ENCODE measurements at regions not wholly inside any gene's neighbourhood (a gene's known extent, or its start where the extent isn't known, plus 50 kb on each side); places are given as distances from the start of the nearest gene placed in this dataset.

DNA sequence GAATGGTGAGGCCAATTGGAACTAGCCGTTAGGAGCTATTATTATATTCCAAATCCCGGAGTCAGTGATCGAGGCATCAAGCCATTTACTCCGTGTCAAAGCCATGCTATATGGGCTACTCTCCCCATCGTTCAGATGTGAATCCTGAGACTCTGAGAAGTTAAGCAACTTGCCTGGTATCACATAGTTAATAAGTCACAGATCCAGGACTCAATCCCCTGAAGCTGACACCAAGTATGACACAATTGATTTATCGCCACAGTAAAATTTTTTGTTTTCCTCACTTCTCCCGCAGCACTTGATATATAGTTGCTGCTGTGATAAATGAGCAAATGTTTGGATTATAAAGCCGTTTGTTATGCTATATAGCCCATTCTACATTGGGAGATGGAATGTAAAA is 50.8 kb upstream of the TSHZ2 start:
- no peak for DNase-seq
- Histone ChIP-seq H3K36me3 (no peaks in the 10 kb centered on the region), H3K4me1 (no peaks in the 10 kb centered on the region), H3K4me3 (no peak overlapping the region), H3K9me3 (no peaks in the 10 kb centered on the region), H3K27ac (no peak overlapping the region), H3K27me3 (no peaks in the 10 kb centered on the region)
- TF ChIP-seq, protein P1, sequence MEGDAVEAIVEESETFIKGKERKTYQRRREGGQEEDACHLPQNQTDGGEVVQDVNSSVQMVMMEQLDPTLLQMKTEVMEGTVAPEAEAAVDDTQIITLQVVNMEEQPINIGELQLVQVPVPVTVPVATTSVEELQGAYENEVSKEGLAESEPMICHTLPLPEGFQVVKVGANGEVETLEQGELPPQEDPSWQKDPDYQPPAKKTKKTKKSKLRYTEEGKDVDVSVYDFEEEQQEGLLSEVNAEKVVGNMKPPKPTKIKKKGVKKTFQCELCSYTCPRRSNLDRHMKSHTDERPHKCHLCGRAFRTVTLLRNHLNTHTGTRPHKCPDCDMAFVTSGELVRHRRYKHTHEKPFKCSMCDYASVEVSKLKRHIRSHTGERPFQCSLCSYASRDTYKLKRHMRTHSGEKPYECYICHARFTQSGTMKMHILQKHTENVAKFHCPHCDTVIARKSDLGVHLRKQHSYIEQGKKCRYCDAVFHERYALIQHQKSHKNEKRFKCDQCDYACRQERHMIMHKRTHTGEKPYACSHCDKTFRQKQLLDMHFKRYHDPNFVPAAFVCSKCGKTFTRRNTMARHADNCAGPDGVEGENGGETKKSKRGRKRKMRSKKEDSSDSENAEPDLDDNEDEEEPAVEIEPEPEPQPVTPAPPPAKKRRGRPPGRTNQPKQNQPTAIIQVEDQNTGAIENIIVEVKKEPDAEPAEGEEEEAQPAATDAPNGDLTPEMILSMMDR (IDR thresholded peaks at IDR 0.05) = no peak
- TF ChIP-seq POLR2A (IDR thresholded peaks at IDR 0.05) = no peak

DNA sequence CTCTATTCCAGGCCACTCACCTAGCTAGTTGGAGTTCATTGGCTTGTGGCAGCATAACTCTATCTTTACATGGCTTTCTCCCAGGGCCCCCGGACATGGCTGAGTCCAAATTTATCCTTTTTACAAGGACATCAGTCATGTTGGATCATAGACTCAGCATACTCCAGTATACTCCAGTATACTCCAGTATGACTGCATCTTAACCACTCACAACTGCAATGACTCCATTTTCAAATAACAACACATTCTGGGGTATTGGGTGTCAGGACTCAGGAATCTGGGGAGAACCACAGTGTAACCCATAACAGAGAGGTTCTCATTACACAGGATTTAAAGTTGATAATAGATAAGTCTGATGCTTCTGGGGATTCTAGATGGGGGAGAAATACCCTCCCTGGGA is 53.8 kb upstream of the TSHZ2 start:
- DNase-seq = no peak
- TF ChIP-seq, protein P1 (IDR thresholded peaks at IDR 0.05) = no peak
- no peak for TF ChIP-seq POLR2A (IDR thresholded peaks at IDR 0.05)
- Histone ChIP-seq H3K9me3 (no peaks in the 10 kb centered on the region), H3K27ac (no peak overlapping the region), H3K36me3 (no peaks in the 10 kb centered on the region), H3K4me1 (no peaks in the 10 kb centered on the region), H3K27me3 (no peaks in the 10 kb centered on the region), H3K4me3 (no peak overlapping the region)

DNA sequence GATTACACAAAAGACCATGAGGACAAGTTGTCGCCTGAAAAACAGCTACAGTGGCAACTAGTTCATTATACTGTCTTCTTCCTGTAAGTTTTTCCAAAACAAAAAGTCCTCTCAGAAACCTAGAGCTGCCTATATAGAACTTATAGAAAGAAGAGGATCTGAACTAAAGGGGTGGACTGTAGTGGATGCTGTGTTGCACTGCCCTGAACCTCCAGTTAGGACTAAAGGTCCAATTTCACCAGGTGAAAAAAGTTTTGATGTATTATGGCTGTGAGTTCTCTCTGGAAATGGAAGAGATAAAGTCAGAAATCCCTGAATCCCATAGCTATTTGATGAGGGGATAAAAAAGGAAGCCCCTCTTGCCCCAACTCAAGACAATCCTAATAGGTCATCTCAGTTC is 56.6 kb upstream of the TSHZ2 start:
- TF ChIP-seq, protein P1 (IDR thresholded peaks at IDR 0.05) = no peak
- no peak for TF ChIP-seq POLR2A (IDR thresholded peaks at IDR 0.05)
- Histone ChIP-seq H3K27me3 (no peaks in the 10 kb centered on the region), H3K27ac (no peak overlapping the region), H3K4me1 (no peaks in the 10 kb centered on the region), H3K36me3 (no peaks in the 10 kb centered on the region), H3K9me3 (no peaks in the 10 kb centered on the region), H3K4me3 (no peak overlapping the region)
- no peak for DNase-seq

DNA sequence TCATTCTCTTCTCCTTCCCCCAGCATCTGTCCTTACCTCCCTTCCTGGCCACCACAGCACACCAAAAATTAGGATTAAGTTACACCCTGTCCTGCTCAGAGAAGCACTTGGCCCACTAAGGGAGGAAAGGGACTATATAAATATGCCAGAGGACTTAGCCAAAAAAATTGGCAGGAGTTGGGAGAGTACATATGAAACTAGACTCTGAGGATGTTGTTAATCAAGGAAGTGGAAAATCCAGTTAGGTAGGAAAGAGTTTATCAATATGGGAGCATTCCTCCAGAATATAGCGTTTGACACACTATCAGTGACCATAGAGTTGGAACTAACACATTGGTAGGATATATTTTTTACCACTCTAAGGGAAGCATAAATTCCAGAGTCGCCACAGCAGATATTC is 57.3 kb upstream of the TSHZ2 start:
- H3K4me1 ChIP-seq = no peaks in the 10 kb centered on the region
- DNase-seq = no peak
- no peaks in the 10 kb centered on the region for H3K9me3 ChIP-seq
- H3K27ac ChIP-seq = no peak overlapping the region
- H3K27me3 ChIP-seq = no peaks in the 10 kb centered on the region
- H3K36me3 ChIP-seq = no peaks in the 10 kb centered on the region
- no peak for TF ChIP-seq POLR2A (IDR thresholded peaks at IDR 0.05)
- TF ChIP-seq, protein P1 (IDR thresholded peaks at IDR 0.05) = no peak
- no peak overlapping the region for H3K4me3 ChIP-seq

DNA sequence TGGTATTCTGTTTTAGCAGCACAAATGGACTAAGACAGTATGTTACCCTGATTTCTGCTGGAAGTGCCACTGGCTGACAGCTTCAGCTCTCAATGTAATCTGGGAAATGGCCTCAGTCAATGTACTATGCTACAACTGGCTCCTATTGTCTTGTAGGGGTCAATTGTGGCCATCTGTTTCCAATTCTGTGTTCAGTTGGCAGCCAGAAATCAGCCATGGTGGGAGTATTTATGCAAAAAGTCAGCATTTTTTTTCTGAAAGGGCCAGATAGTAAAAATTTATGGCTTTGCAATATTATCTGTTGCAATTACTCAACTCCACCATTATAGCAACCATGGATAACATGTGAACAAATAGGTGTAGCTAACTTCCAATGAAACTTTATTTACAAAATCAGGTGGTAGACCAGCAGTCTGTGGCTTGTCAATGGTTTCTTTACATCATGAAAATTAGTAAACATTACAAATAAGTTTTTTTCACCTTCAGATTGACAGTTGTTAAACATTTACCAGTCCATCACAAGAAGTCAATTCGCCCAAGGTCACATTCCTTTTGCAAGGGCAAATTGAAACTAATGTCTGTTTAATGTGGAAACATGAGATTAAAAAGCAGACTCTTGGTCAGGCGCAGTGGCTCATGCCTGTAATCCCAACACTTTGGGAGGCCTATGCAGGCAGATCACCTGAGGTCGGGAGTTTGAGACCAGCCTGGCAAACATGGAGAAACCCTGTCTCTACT is 58.3 kb upstream of the TSHZ2 start:
- Histone ChIP-seq H3K27ac (no peak overlapping the region), H3K4me1 (no peaks in the 10 kb centered on the region), H3K9me3 (no peaks in the 10 kb centered on the region), H3K4me3 (no peak overlapping the region), H3K36me3 (no peaks in the 10 kb centered on the region), H3K27me3 (no peaks in the 10 kb centered on the region)
- DNase-seq = no peak
- TF ChIP-seq, protein P1 (IDR thresholded peaks at IDR 0.05) = no peak
- no peak for TF ChIP-seq POLR2A (IDR thresholded peaks at IDR 0.05)

All from Peyer's patch (tissue), 4 donors.